GM12878 (cell line): ENCODE measurements at regions not wholly inside any gene's neighbourhood (a gene's known extent, or its start where the extent isn't known, plus 50 kb on each side); places are given as distances from the start of the nearest gene placed in this dataset.

Source experiments
- ATAC-seq: fragments of 200-7000 bp; cut with Tn5 transposase; 3 replicates; pipeline ENCODE4 v1.9.1; 2020; ENCODE audit warnings: mild to moderate bottlenecking, moderate library complexity
- BruUV-seq: library from RNA; stranded (reverse); fragments of 400-500 nt; replicated peaks from 2 replicates; lab custom pipeline; 2021; lab: Mats Ljungman, UMichigan
- CTCF ChIA-PET: fragments of 300-600 bp; sonication (Branson Sonifier 250); formaldehyde crosslinking; extraction: SDS; loops from one replicate; lab custom pipeline; 2021; ENCODE audit warnings: inconsistent platforms; lab: Yijun Ruan, JAX
- POLR2A ChIA-PET: fragments of 350-600 bp; formaldehyde crosslinking; extraction: SDS; loops from one replicate; lab custom pipeline; 2021; ENCODE audit warnings: inconsistent platforms; lab: Charles Lee
- RAD21 ChIA-PET: fragments of 300-600 bp; sonication (Branson Sonifier 250); formaldehyde crosslinking; loops from one replicate; lab custom pipeline; 2023; ENCODE audit warnings: antibody characterized with exemption; ENCODE audit not compliant: unreplicated experiment; lab: Charles Lee
- SMC1A ChIA-PET: fragments of 300-600 bp; sonication (Branson Sonifier 250); formaldehyde crosslinking; loops from one replicate; lab custom pipeline; 2023; ENCODE audit not compliant: unreplicated experiment, uncharacterized antibody; lab: Charles Lee
- DNase-seq: peaks from one replicate; pipeline ENCODE4 v3.0.0-alpha.2; 2011; ENCODE audit warnings: low read depth, low spot score
- FAIRE-seq: peaks from 3 replicates; lab custom pipeline; 2011; peaks lifted over from hg19 to GRCh38; lab: Jason Lieb, UNC
- H2AFZ ChIP-seq: 2 replicates; pipeline ENCODE4 v1.6.0; 2011; ENCODE audit warnings: low read depth, low read length, control low read depth; ENCODE audit not compliant: control insufficient read depth
- H3K27ac ChIP-seq: 2 replicates; pipeline ENCODE4 v1.5.1; 2011; ENCODE audit warnings: control low read depth; ENCODE audit not compliant: control insufficient read depth, insufficient read depth
- H3K27me3 ChIP-seq, 2 experiments: replicated peaks in 1 of 2; 2 replicates each; pipeline versions ENCODE4 v1.6.0 to v1.6.1; 2011; ENCODE audit warnings: low read length in 1 of 2; ENCODE audit not compliant: control insufficient read depth in 2 of 2, insufficient read depth in 2 of 2
- H3K36me3 ChIP-seq, 2 experiments: 2 replicates each; pipeline ENCODE4 v1.5.1; 2011; ENCODE audit warnings: low read length in 1 of 2; ENCODE audit not compliant: control insufficient read depth in 2 of 2, insufficient read depth in 2 of 2
- H3K4me1 ChIP-seq: 2 replicates; pipeline ENCODE4 v1.6.1; 2011; ENCODE audit warnings: mild to moderate bottlenecking, low read length, moderate library complexity, mixed read lengths; ENCODE audit not compliant: control insufficient read depth, insufficient read depth
- H3K4me2 ChIP-seq: 2 replicates; pipeline ENCODE4 v1.6.0; 2011; ENCODE audit warnings: control low read depth; ENCODE audit not compliant: control insufficient read depth, insufficient read depth
- H3K4me3 ChIP-seq: fragments of 200-600 bp; sonication (generic); 2 replicates; pipeline ENCODE4 v1.5.1; 2016
- H3K79me2 ChIP-seq: 2 replicates; pipeline ENCODE4 v1.6.0; 2011; ENCODE audit warnings: low read length; ENCODE audit not compliant: control insufficient read depth, insufficient read depth
- H3K9ac ChIP-seq: 2 replicates; pipeline ENCODE4 v1.8.0; 2011; ENCODE audit warnings: low read length, control low read depth, mixed read lengths; ENCODE audit not compliant: control insufficient read depth, insufficient read depth
- H3K9me3 ChIP-seq: replicated peaks from 3 replicates; pipeline ENCODE4 v1.5.1; 2011; ENCODE audit warnings: mild to moderate bottlenecking, low read length; ENCODE audit not compliant: control insufficient read depth, insufficient read depth
- H4K20me1 ChIP-seq: 2 replicates; pipeline ENCODE4 v1.6.0; 2011; ENCODE audit not compliant: control insufficient read depth, insufficient read depth
- CEBPB ChIP-seq, 2 experiments: fragments of 150-350 bp in 1 of 2; IDR thresholded peaks; 2 replicates each; pipeline ENCODE4 v1.6.1; 2012 to 2014; ENCODE audit warnings: low read depth in 2 of 2, low read length in 2 of 2, borderline replicate concordance in 1 of 2, inconsistent platforms in 1 of 2
- CHD1 ChIP-seq: IDR thresholded peaks from 2 replicates; pipeline ENCODE4 v1.6.1; 2012; ENCODE audit warnings: low read depth, low read length, improper control_type of control experiment
- CREB1 ChIP-seq: IDR thresholded peaks from 2 replicates; pipeline ENCODE4 v1.6.1; 2012; ENCODE audit warnings: low read depth, mild to moderate bottlenecking, inconsistent platforms
- CTCF ChIP-seq, 3 experiments: IDR thresholded peaks in 2 of 3; conservative IDR thresholded peaks in 1 of 3; 2 replicates each; pipeline ENCODE4 v1.5.1; 2011; ENCODE audit warnings: low read depth in 3 of 3, low read length in 3 of 3, mild to moderate bottlenecking in 3 of 3, control low read depth in 2 of 3, moderate library complexity in 2 of 3, inconsistent platforms in 1 of 3, mixed read lengths in 1 of 3; ENCODE audit not compliant: control insufficient read depth in 2 of 3, insufficient read depth in 1 of 3; ENCODE audit errors: extremely low read depth in 1 of 3
- EED ChIP-seq: sonication (generic); IDR thresholded peaks from 2 replicates; pipeline ENCODE4 v1.6.1; 2016; ENCODE audit warnings: antibody characterized with exemption, low read depth
- EGR1 ChIP-seq, 2 experiments: IDR thresholded peaks; 1 replicate in 1 of 2; 2 replicates in 1 of 2; pipeline ENCODE4 v1.6.1; 2011 to 2012; ENCODE audit warnings: low read depth in 2 of 2, low read length in 2 of 2, borderline replicate concordance in 1 of 2, mild to moderate bottlenecking in 1 of 2, moderate library complexity in 1 of 2
- FOS ChIP-seq: IDR thresholded peaks from 3 replicates; pipeline ENCODE4 v1.6.1; 2011; ENCODE audit warnings: borderline replicate concordance; ENCODE audit not compliant: insufficient read length; ENCODE audit errors: extremely low read depth
- KDM1A ChIP-seq: fragments of 200-600 bp; sonication (generic); IDR thresholded peaks from 2 replicates; pipeline ENCODE4 v1.6.1; 2016; ENCODE audit warnings: borderline replicate concordance
- NR2F1 ChIP-seq: fragments of 450-650 bp; conservative IDR thresholded peaks from 2 replicates; pipeline ENCODE4 v1.6.1; 2017; ENCODE audit warnings: mild to moderate bottlenecking
- PAX5 ChIP-seq: IDR thresholded peaks from 2 replicates; pipeline ENCODE4 v1.6.1; 2011; ENCODE audit warnings: low read depth, low read length, borderline replicate concordance
- PKNOX1 ChIP-seq: fragments of 450-650 bp; IDR thresholded peaks from 2 replicates; pipeline ENCODE4 v1.6.1; 2016; ENCODE audit warnings: mild to moderate bottlenecking
- RAD21 ChIP-seq: IDR thresholded peaks from 2 replicates; pipeline ENCODE4 v1.6.1; 2011; ENCODE audit warnings: mild to moderate bottlenecking, low read depth, low read length, moderate library complexity; ENCODE audit not compliant: insufficient read depth
- SREBF2 ChIP-seq: IDR thresholded peaks from 2 replicates; pipeline ENCODE4 v1.6.1; 2012; ENCODE audit warnings: mild to moderate bottlenecking, low read length
- TCF12 ChIP-seq: IDR thresholded peaks from 2 replicates; pipeline ENCODE4 v1.6.1; 2011; ENCODE audit warnings: low read depth, mild to moderate bottlenecking, low read length
- TCF7 ChIP-seq: IDR thresholded peaks from 2 replicates; pipeline ENCODE4 v1.6.1; 2014; ENCODE audit warnings: antibody characterized with exemption, borderline replicate concordance
- YY1 ChIP-seq: IDR thresholded peaks from 2 replicates; pipeline ENCODE4 v1.6.1; 2011; ENCODE audit warnings: low read depth, mild to moderate bottlenecking, low read length
- ZBTB40 ChIP-seq: fragments of 450-650 bp; IDR thresholded peaks from 2 replicates; pipeline ENCODE4 v1.6.1; 2016; ENCODE audit warnings: mild to moderate bottlenecking, moderate library complexity, borderline replicate concordance
- WGBS: methylation state at CpG from one replicate; pipeline ENCODE4 v1.1.6; 2016; ENCODE audit warnings: low lambda C conversion rate; ENCODE audit not compliant: insufficient replicate concordance, insufficient coverage; ENCODE audit errors: missing lambda C conversion rate; 5-methylcytosine and 5-hydroxymethylcytosine counted together
- in situ Hi-C: fragments of 300-500 bp; cut with MboI; formaldehyde crosslinking; loops from 9 replicates; pipeline ENCODE4 v1.14.3; 2018; ENCODE audit warnings: mixed read lengths
- intact Hi-C: fragments of 100-400 bp; cut with micrococcal nuclease; formaldehyde crosslinking; loops from one replicate; pipeline ENCODE4 v1.14.2; 2022; ENCODE audit not compliant: unreplicated experiment

- TF ChIP-seq CTCF (IDR thresholded peaks at IDR 0.05 in 2 of 3, conservative IDR thresholded peaks at IDR 0.05 in 1 of 3; ENCODE audit: control insufficient read depth in 2 of 3, extremely low read depth in 1 of 3, insufficient read depth in 1 of 3, low read depth in 3 of 3, low read length in 3 of 3) (no peak), SREBF2 (no peak), TCF7 (no peak), RAD21 (no peak)
These were observed 163.9 kb upstream of the AUTS2 start (continued) for GRCh38 chr7:69434398-69434815.

GRCh38 chr7:69435711-69436110 is 162.6 kb upstream of the AUTS2 start:
- intact Hi-C loops: loop anchor here (10.0 kb wide), 1 partner anchor 389 kb away; no protein-coding TSS in a partner anchor
- POLR2A ChIA-PET: no interaction called here
- CTCF ChIA-PET: interaction anchor here (0.6 kb wide), 1 partner anchor 183 kb away, joined by 3 read pairs; no protein-coding TSS in a partner anchor
- no TSS peak for BruUV-seq
- SMC1A ChIA-PET: interaction anchor here (0.7 to 1.3 kb wide), 3 partner anchors 12 to 303 kb away, joined by 3 to 4 read pairs (median 3); no protein-coding TSS in a partner anchor
- in situ Hi-C loops: no loop called here
- RAD21 ChIA-PET: no interaction called here
- H3K9me3 ChIP-seq: peaks cover 8% of the 10 kb centered on the region; the same call in 2 of the 3 replicates
- H3K9ac ChIP-seq: no peak overlapping the region
- H3K4me2 ChIP-seq: no peak overlapping the region
- H2AFZ ChIP-seq: no peak overlapping the region
- no peaks in the 10 kb centered on the region for H3K79me2 ChIP-seq
- no peaks in the 10 kb centered on the region for H3K36me3 ChIP-seq
- H3K4me3 ChIP-seq: no peak overlapping the region
- no peak for FAIRE-seq
- H3K27me3 ChIP-seq: no peaks in the 10 kb centered on the region
- 62% methylated on average over 5 of the region's 5 CpGs for WGBS
- peaks cover 2% of the 10 kb centered on the region; the same call in 1 of the 2 replicates for H3K4me1 ChIP-seq
- H3K27ac ChIP-seq: no peak overlapping the region
- no peak for ATAC-seq
- no peak for DNase-seq
- H4K20me1 ChIP-seq: no peaks in the 10 kb centered on the region
- TF ChIP-seq TCF12 (no peak), PAX5 (no peak), YY1 (no peak), KDM1A (no peak), CHD1 (no peak), FOS (no peak), CREB1 (no peak), EGR1 (IDR thresholded peaks at IDR 0.05; ENCODE audit: borderline replicate concordance in 1 of 2, low read depth in 2 of 2, low read length in 2 of 2) (no peak), NR2F1 (no peak), CEBPB (IDR thresholded peaks at IDR 0.05; ENCODE audit: borderline replicate concordance in 1 of 2, low read depth in 2 of 2, low read length in 2 of 2) (no peak), EED (no peak), PKNOX1 (no peak), ZBTB40 (no peak)
